HL-60 (cell line): ENCODE measurements at regions not wholly inside any gene's neighbourhood (a gene's known extent, or its start where the extent isn't known, plus 50 kb on each side); places are given as distances from the start of the nearest gene placed in this dataset.
"Not testable (repeated sequence)": the region's sequence is repeated elsewhere in the genome, so short reads cannot be mapped to it uniquely, and the experiment has no call there.

Source experiments
- DNase-seq, 2 experiments: peaks; one replicate each; pipeline ENCODE4 v3.0.0-alpha.2; 2010 to 2020; ENCODE audit warnings: low read depth in 1 of 2, low spot score in 1 of 2
- H3K27ac ChIP-seq: fragments of 250-450 bp; sonication (Bioruptor Pico); replicated peaks from 2 replicates; pipeline ENCODE4 v1.5.1; 2020; ENCODE audit warnings: mild to moderate bottlenecking, moderate library complexity
- H3K27me3 ChIP-seq: fragments of 250-450 bp; sonication (Bioruptor Pico); 2 replicates; pipeline ENCODE4 v1.5.1; 2021; ENCODE audit warnings: mild to moderate bottlenecking, moderate library complexity; ENCODE audit not compliant: insufficient read depth, poor library complexity, severe bottlenecking
- H3K4me3 ChIP-seq: replicated peaks from 2 replicates; pipeline ENCODE4 v1.5.1; 2011; ENCODE audit warnings: mild to moderate bottlenecking, control low read depth, low read length; ENCODE audit not compliant: insufficient read depth
- GABPA ChIP-seq: IDR thresholded peaks from 2 replicates; pipeline ENCODE4 v1.6.1; 2012; ENCODE audit warnings: low read depth
- POLR2AphosphoS5 ChIP-seq: IDR thresholded peaks from 2 replicates; pipeline ENCODE4 v1.6.1; 2012; ENCODE audit warnings: low read depth
- SPI1 ChIP-seq: IDR thresholded peaks from 2 replicates; pipeline ENCODE4 v1.6.1; 2012; ENCODE audit warnings: low read depth, mild to moderate bottlenecking, borderline replicate concordance
- TF ChIP-seq, protein P1 (sequence below): IDR thresholded peaks from 2 replicates; pipeline ENCODE4 v1.6.1; 2012; ENCODE audit warnings: low read depth; ENCODE audit not compliant: insufficient replicate concordance
- TF ChIP-seq, protein P2 (sequence below): IDR thresholded peaks from one replicate; pipeline ENCODE4 v1.5.1; 2011; ENCODE audit warnings: low read length, control low read depth, inconsistent platforms; ENCODE audit not compliant: insufficient read depth

DNA sequence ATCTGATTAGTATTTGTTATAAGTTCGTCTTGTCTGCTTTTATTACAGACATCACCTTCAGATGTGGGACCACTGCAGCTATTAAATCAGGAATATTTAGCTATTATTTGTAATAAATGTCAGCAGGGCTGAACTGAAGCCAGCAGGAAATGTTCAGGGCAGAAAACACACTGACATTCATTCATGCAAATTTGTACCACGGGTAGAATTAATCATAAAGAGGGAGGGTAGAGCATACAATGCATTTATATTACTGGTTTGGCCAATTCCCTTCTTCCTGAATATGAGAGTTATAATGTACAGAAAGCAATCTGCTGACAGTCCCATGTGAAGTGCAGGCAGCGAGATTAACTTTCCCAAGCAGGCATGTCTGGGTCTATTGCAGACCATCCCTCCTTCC lies 117.3 kb upstream of the NUDT12 start:
- H3K4me3 ChIP-seq: no peak overlapping the region
- H3K27ac ChIP-seq: no peak overlapping the region
- H3K27me3 ChIP-seq: no peaks in the 10 kb centered on the region
- TF ChIP-seq GABPA (no peak), SPI1 (no peak), POLR2AphosphoS5 (no peak)
- TF ChIP-seq, protein P1, sequence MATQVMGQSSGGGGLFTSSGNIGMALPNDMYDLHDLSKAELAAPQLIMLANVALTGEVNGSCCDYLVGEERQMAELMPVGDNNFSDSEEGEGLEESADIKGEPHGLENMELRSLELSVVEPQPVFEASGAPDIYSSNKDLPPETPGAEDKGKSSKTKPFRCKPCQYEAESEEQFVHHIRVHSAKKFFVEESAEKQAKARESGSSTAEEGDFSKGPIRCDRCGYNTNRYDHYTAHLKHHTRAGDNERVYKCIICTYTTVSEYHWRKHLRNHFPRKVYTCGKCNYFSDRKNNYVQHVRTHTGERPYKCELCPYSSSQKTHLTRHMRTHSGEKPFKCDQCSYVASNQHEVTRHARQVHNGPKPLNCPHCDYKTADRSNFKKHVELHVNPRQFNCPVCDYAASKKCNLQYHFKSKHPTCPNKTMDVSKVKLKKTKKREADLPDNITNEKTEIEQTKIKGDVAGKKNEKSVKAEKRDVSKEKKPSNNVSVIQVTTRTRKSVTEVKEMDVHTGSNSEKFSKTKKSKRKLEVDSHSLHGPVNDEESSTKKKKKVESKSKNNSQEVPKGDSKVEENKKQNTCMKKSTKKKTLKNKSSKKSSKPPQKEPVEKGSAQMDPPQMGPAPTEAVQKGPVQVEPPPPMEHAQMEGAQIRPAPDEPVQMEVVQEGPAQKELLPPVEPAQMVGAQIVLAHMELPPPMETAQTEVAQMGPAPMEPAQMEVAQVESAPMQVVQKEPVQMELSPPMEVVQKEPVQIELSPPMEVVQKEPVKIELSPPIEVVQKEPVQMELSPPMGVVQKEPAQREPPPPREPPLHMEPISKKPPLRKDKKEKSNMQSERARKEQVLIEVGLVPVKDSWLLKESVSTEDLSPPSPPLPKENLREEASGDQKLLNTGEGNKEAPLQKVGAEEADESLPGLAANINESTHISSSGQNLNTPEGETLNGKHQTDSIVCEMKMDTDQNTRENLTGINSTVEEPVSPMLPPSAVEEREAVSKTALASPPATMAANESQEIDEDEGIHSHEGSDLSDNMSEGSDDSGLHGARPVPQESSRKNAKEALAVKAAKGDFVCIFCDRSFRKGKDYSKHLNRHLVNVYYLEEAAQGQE: no peak
- TF ChIP-seq, protein P2, sequence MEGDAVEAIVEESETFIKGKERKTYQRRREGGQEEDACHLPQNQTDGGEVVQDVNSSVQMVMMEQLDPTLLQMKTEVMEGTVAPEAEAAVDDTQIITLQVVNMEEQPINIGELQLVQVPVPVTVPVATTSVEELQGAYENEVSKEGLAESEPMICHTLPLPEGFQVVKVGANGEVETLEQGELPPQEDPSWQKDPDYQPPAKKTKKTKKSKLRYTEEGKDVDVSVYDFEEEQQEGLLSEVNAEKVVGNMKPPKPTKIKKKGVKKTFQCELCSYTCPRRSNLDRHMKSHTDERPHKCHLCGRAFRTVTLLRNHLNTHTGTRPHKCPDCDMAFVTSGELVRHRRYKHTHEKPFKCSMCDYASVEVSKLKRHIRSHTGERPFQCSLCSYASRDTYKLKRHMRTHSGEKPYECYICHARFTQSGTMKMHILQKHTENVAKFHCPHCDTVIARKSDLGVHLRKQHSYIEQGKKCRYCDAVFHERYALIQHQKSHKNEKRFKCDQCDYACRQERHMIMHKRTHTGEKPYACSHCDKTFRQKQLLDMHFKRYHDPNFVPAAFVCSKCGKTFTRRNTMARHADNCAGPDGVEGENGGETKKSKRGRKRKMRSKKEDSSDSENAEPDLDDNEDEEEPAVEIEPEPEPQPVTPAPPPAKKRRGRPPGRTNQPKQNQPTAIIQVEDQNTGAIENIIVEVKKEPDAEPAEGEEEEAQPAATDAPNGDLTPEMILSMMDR: no peak
- DNase-seq: no peak

DNA sequence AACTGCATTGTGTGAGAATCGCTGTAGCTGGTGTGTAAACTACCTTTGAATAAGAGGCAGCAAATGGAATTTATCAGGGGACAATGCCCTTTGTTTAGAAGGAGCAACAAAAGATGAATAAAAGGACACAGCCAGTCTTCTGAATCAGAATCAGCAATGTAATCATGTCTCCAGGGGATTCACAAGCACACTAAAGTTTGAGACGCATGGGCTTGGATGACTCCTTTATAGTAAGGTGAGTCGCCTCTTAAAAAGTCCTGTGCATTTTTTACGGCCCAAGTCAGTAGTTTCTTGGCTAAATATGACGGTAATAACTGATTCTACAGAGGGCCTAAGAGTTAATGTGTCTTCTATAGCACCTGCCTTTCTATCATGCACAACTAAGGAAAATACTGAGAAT lies 113.6 kb upstream of the NUDT12 start:
- H3K27me3 ChIP-seq, DNase-seq, H3K27ac ChIP-seq, H3K4me3 ChIP-seq: not testable (repeated sequence)

DNA sequence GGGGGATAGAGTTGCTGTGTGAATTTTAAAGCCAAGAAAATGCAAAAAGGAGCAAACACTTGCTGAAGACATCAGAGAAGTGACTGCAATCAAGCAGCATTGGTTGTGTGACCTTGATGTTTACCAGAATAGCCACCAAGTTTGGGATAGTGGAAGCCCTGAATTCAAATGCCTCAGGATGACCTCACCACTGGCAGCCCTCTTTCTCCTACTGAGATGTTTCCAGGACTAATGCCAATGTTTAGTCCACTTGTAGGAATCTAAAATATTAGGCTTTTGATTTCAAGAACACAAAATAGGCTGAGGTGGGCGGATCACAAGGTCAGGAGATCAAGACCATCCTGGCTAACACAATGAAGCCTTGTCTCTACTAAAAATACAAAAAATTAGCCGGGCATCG lies 112.2 kb upstream of the NUDT12 start:
- Histone ChIP-seq H3K27ac (no peak overlapping the region), H3K4me3 (no peak overlapping the region), H3K27me3 (no peaks in the 10 kb centered on the region)
- TF ChIP-seq GABPA: no peak
- TF ChIP-seq SPI1: no peak
- TF ChIP-seq, protein P1: no peak
- no peak for TF ChIP-seq POLR2AphosphoS5
- TF ChIP-seq, protein P2: no peak
- DNase-seq: no peak

DNA sequence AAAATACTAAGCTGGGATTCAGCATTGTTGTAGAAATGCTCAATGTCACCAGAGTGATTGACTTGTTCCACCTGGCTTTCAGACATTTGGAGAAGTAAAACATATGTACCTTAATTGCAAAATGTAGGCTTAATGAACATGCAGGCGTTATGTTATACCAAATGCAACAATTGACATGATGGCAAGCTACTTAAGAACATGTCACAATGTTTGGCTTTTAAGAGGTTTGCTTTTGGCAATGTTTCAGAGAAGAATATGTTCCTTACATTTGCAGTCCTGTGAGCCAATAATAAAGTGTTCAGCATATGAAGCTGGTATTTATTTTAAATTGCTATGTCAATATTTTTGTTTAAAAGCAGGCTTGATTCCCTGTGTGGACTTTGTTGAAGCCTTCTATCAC lies 111.7 kb upstream of the NUDT12 start:
- no peaks in the 10 kb centered on the region for H3K27me3 ChIP-seq
- no peak overlapping the region for H3K4me3 ChIP-seq
- no peak for DNase-seq
- TF ChIP-seq POLR2AphosphoS5 (no peak), GABPA (no peak), SPI1 (no peak)
- TF ChIP-seq, protein P1: no peak
- TF ChIP-seq, protein P2: no peak
- H3K27ac ChIP-seq: no peak overlapping the region
